ENCODE measurements at regions not wholly inside any gene's neighbourhood (a gene's known extent, or its start where the extent isn't known, plus 50 kb on each side); places are given as distances from the start of the nearest gene placed in this dataset.

DNA sequence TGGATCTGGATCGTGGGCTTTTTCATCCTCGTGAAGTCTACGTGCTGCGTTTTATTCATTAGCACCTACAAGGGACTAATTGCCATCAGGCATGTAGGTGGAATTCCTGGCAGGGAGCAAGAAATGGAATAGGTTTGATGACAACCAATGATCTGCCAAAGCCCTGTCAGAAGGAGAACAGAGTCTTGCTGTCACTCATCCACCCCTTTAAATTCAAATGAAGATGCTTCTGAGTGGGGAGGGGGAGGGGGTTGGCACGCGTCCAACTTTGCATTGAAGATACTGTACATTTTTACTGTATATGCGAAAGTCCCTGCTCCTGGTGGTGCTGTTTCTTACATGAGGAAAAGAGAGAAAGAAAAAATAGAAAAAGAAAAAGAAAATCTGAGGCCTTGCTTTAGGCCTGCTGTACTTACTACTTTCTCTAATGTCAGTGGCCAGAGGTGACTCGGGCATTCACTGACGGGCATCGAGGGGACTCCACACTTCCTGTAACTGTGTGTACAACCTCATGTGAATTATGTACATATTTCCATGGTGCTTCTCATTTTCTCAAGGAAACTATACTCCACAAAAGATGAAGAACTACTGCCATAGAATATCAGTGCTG, 569.1 kb downstream of the INHBA start:
- CTCF ChIA-PET, result no interaction called here
- no peak for DNase-seq (ENCODE audit: low spot score)
- TF ChIP-seq, protein P1, sequence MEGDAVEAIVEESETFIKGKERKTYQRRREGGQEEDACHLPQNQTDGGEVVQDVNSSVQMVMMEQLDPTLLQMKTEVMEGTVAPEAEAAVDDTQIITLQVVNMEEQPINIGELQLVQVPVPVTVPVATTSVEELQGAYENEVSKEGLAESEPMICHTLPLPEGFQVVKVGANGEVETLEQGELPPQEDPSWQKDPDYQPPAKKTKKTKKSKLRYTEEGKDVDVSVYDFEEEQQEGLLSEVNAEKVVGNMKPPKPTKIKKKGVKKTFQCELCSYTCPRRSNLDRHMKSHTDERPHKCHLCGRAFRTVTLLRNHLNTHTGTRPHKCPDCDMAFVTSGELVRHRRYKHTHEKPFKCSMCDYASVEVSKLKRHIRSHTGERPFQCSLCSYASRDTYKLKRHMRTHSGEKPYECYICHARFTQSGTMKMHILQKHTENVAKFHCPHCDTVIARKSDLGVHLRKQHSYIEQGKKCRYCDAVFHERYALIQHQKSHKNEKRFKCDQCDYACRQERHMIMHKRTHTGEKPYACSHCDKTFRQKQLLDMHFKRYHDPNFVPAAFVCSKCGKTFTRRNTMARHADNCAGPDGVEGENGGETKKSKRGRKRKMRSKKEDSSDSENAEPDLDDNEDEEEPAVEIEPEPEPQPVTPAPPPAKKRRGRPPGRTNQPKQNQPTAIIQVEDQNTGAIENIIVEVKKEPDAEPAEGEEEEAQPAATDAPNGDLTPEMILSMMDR (conservative IDR thresholded peaks at IDR 0.05; ENCODE audit: low read depth), result no peak
- H3K27ac ChIP-seq, result no peak overlapping the region
- POLR2A ChIA-PET (ENCODE audit: low non-redundant PET), result no interaction called here

DNA sequence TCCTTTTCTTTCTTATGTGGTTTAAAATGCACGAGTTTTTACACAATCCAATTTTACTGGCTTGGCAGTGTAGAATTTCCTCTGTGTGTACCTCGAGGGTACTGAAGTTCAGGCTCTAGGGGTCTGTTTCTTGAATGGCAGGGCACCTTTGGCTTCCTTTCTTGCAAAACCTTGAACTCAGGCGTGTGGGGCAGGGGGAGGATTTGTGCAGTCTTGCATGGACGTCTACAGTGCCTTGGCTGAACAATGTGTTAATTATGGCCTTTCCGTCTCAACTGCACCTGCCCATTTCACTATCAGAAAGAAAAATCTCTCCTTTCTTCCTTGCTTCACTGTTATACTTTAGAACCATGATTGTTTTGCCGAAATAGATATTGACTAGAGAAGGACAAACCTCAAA, 570.9 kb downstream of the INHBA start:
- CTCF ChIA-PET, result no interaction called here
- DNase-seq (ENCODE audit: low spot score), result no peak
- POLR2A ChIA-PET (ENCODE audit: low non-redundant PET), result no interaction called here
- no peak overlapping the region for H3K27ac ChIP-seq
- TF ChIP-seq, protein P1 (conservative IDR thresholded peaks at IDR 0.05; ENCODE audit: low read depth), result no peak

DNA sequence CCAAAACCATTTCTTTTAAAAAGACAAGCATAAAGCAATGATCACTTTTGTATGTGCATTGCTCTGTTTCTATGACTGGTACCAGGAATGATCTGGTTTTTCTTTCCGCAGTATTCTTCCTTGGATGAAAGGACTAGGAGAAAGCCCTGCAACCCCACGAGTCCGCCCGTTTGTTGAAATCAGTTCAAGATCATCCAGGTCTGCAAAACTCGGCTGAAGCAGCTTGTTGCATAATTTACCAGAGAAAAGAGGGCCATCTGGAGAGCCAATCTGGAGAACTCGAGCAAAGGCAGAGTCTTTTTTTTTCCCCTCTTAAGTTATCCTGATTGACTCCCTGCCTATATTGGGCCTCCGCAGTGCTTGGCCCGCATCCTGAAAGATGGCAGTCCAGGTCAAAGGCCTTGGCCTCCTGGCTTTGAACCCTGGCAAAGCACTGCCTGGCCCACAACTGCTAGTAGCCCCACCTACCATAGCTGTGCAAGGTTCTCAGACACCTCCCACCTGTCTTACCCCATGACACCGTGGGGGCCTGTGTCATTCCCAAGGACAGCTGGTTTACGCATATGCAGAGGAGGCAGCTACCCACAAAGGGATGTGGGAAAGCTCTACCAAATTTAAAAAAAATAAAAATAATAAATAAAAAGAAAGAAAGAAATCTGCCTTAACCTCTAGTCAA, 572.2 kb downstream of the INHBA start:
- POLR2A ChIA-PET (ENCODE audit: low non-redundant PET), result no interaction called here
- TF ChIP-seq, protein P1 (conservative IDR thresholded peaks at IDR 0.05; ENCODE audit: low read depth), result no peak
- no peak overlapping the region for H3K27ac ChIP-seq
- no peak for DNase-seq (ENCODE audit: low spot score)
- CTCF ChIA-PET, result no interaction called here

DNA sequence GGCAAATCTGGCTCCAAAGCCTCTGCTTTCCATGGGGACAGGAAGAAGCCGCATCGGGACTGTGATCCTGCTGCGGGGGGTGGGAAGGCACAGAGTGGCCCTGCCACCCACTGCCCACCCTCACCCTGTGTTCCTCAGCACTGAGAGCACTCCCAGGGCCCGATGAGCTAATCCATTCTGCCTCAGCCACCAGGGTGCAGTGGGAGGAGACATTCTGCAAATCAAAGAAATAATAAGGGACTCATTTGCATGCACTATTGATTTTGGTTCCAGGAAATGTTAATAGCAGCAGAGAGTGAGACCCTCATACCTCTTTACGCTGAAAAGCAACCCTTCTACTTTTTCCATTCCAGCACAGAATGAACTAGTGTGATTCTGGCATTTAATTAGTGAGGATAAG, 572.8 kb downstream of the INHBA start:
- TF ChIP-seq, protein P1 (conservative IDR thresholded peaks at IDR 0.05; ENCODE audit: low read depth), result no peak
- H3K27ac ChIP-seq, result no peak overlapping the region
- ChIA-PET POLR2A (ENCODE audit: low non-redundant PET) (no interaction called here), CTCF (no interaction called here)
- no peak for DNase-seq (ENCODE audit: low spot score)

DNA sequence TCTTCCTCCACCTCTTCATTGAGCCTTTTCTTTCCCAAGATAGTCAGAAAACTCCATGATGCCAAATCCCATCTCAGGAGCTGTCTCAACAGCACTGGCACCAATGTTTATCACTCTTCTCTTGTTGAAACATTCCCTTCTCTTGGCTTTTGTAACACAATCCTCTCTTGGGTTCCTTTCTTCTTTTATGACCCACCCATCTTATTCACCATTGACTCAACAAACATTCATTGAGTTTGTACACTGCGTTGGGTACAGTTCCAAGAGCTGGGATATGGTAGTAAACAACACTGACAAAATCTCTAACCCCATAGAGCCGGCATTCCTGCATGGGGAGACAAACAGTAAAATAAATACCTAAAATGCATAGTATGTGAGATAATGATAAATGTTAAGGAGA, 577.5 kb downstream of the INHBA start:
- DNase-seq (ENCODE audit: low spot score), result no peak
- ChIA-PET POLR2A (ENCODE audit: low non-redundant PET) (no interaction called here), CTCF (no interaction called here)
- no peak overlapping the region for H3K27ac ChIP-seq
- TF ChIP-seq, protein P1 (conservative IDR thresholded peaks at IDR 0.05; ENCODE audit: low read depth), result no peak

DNA sequence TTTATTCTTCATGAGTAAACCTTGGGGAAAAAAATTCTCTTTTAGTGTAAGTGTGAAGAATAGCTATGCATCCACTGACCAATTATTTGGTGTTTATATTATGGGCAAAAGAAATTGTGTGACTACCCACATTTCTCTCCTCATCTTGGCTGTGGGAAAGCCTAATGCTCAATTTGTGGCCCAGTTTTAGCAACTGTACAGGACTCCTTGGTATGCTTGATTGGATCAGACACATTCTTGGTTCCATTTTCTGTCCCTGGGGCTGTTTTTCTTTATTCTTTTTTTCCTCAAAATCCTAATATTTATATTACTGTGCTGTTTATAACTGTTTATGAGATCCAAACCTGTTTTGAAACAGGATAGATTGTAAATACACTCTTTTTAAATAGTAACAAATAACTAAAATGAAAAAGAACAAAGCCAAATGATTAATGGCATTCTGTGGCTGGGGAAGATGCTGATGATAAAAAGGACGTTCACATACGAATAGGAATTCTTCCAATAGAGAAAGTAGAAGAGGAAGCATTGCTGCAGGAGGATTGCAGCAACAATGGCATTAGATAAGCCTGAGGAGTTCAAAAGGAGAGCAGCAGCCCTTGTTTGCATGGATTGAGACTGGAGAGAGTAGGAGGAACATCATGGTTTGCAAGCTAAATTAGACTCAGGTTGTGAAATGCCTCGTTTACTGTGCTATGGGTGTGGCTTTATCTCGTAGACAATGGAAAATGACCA, 580.5 kb downstream of the INHBA start:
- H3K27ac ChIP-seq, result no peak overlapping the region
- TF ChIP-seq, protein P1 (conservative IDR thresholded peaks at IDR 0.05; ENCODE audit: low read depth), result no peak
- ChIA-PET POLR2A (ENCODE audit: low non-redundant PET) (no interaction called here), CTCF (interaction anchor here (0.5 kb wide), 1 partner anchor 608 kb away, joined by 4 read pairs; no protein-coding TSS in a partner anchor)
- no peak for DNase-seq (ENCODE audit: low spot score)
